ENCODE measurements at regions not wholly inside any gene's neighbourhood (a gene's known extent, or its start where the extent isn't known, plus 50 kb on each side); places are given as distances from the start of the nearest gene placed in this dataset.
A peak's percentile ranks its signal among the peaks of the same experiment; 100 is the strongest.

DNA sequence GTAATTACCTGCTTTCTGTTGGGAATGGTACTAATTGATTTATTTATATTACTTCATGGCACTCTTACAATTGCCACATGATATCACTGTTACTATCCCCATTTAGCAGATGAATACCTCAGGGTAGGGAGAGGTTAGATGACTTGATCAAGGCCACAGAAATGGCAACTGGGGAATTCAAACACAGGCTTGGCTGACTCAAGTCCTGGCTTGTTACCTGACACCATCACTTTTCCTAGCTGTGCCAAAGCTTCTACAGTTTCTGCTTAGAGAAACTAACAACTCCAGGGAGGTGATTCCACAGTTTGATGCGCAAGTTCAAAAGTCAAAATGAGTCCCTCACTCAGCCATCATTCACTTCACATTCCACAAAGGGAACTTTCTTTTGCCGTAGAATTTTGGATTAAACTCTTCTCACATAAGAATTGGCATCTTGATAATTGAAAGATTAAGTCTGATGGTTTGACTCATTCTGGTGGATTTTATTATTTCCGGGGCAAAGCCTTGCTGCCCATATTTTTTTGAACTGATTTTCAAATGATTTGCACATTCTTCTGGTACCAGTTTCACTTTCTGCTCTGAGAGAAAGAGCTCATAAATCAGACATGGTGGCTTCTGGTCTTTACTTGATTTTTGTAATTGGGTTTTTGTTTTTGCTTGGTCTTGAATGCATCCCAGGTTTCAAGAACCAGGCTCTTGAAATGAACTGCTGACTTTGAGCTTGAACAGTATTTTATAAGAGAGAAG lies 656.8 kb downstream of the BCL11A start:
- POLR2A ChIA-PET = no interaction called here
- DNase-seq (no peak), ATAC-seq (ENCODE audit: low read depth) (no peak)
- Mint-ChIP-seq H3K4me1 (peaks cover 5% of the 10 kb centered on the region), H3K4me3 (no peak overlapping the region), H3K27me3 (no peaks in the 10 kb centered on the region), H3K27ac (no peak overlapping the region), H3K9me3 (ENCODE audit: insufficient read depth) (no peaks in the 10 kb centered on the region)
- Histone ChIP-seq H3K27me3 (replicated peaks in 1 of 4; ENCODE audit: control extremely low read depth in 1 of 4, control insufficient read depth in 3 of 4, insufficient read depth in 4 of 4, low read length in 3 of 4) (no peaks in the 10 kb centered on the region), H3K27ac (ENCODE audit: low read length in 2 of 2) (no peak overlapping the region), H3K36me3 (replicated peaks in 1 of 2; ENCODE audit: control extremely low read depth in 1 of 2, control insufficient read depth in 1 of 2, extremely low read depth in 1 of 2, insufficient read depth in 2 of 2, low read length in 1 of 2) (no peaks in the 10 kb centered on the region), H3K9ac (ENCODE audit: low read length) (no peak overlapping the region), H3K4me2 (replicated peaks; ENCODE audit: low read depth, low read length, poor library complexity, severe bottlenecking) (no peak overlapping the region), H4K20me1 (ENCODE audit: control insufficient read depth, insufficient read depth, low read length, poor library complexity, severe bottlenecking) (no peaks in the 10 kb centered on the region), H3K4me1 (ENCODE audit: control insufficient read depth in 2 of 2, insufficient read depth in 2 of 2, low read length in 2 of 2) (peaks cover 0 to 3% of the 10 kb centered on the region in 2 donors), H2AFZ (ENCODE audit: insufficient read depth, low read depth, low read length, poor library complexity, severe bottlenecking) (peak overlapping the region; percentile 20), H3K79me2 (ENCODE audit: control insufficient read depth, insufficient read depth, low read length) (no peaks in the 10 kb centered on the region), H3K9me3 (ENCODE audit: control extremely low read depth in 1 of 3, control insufficient read depth in 2 of 3, insufficient read depth in 1 of 3, low read length in 2 of 3) (no peaks in the 10 kb centered on the region), H3K4me3 (ENCODE audit: control extremely low read depth in 1 of 5, extremely low read depth in 1 of 5, insufficient read depth in 1 of 5, low read depth in 2 of 5, low read length in 4 of 5) (no peak overlapping the region)
- no peak for TF ChIP-seq EZH2 (IDR thresholded peaks at IDR 0.05; ENCODE audit: borderline replicate concordance, insufficient read depth, low read depth, low read length, poor library complexity, severe bottlenecking)
- TF ChIP-seq, protein P1, sequence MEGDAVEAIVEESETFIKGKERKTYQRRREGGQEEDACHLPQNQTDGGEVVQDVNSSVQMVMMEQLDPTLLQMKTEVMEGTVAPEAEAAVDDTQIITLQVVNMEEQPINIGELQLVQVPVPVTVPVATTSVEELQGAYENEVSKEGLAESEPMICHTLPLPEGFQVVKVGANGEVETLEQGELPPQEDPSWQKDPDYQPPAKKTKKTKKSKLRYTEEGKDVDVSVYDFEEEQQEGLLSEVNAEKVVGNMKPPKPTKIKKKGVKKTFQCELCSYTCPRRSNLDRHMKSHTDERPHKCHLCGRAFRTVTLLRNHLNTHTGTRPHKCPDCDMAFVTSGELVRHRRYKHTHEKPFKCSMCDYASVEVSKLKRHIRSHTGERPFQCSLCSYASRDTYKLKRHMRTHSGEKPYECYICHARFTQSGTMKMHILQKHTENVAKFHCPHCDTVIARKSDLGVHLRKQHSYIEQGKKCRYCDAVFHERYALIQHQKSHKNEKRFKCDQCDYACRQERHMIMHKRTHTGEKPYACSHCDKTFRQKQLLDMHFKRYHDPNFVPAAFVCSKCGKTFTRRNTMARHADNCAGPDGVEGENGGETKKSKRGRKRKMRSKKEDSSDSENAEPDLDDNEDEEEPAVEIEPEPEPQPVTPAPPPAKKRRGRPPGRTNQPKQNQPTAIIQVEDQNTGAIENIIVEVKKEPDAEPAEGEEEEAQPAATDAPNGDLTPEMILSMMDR (IDR thresholded peaks at IDR 0.05) = no peak
- intact Hi-C loops (cut with micrococcal nuclease) = no loop called here
- CTCF ChIA-PET = no interaction called here
- 17% methylated on average over 1 of the region's 3 CpGs for WGBS (ENCODE audit: insufficient coverage)

DNA sequence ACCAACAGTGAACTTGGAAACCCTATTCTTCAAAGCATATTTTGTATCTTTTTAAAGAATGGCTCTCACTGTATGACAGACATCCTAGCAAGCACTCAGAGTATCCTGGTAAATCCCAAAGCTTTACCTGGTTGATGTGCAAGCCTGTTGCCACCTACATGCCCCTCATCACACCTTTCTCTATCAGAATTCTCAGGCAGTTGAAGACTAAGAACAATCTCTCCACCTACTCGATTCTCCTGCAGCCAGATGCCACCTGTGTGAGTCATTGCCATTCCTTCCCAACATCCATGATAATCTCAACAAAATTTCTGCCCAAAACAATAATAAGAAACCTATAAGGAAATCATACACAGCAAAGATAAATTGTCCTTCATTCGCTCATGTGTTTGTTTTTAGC lies 659.8 kb downstream of the BCL11A start:
- H3K4me3 Mint-ChIP-seq = no peak overlapping the region
- Histone ChIP-seq H2AFZ (ENCODE audit: insufficient read depth, low read depth, low read length, poor library complexity, severe bottlenecking) (no peak overlapping the region), H3K4me3 (ENCODE audit: control extremely low read depth in 1 of 5, extremely low read depth in 1 of 5, insufficient read depth in 1 of 5, low read depth in 2 of 5, low read length in 4 of 5) (no peak overlapping the region), H3K9me3 (ENCODE audit: control extremely low read depth in 1 of 3, control insufficient read depth in 2 of 3, insufficient read depth in 1 of 3, low read length in 2 of 3) (no peaks in the 10 kb centered on the region), H3K36me3 (replicated peaks in 1 of 2; ENCODE audit: control extremely low read depth in 1 of 2, control insufficient read depth in 1 of 2, extremely low read depth in 1 of 2, insufficient read depth in 2 of 2, low read length in 1 of 2) (no peaks in the 10 kb centered on the region), H3K4me1 (ENCODE audit: control insufficient read depth in 2 of 2, insufficient read depth in 2 of 2, low read length in 2 of 2) (peaks cover 2 to 6% of the 10 kb centered on the region in 2 donors), H3K27ac (ENCODE audit: low read length in 2 of 2) (no peak overlapping the region), H3K79me2 (ENCODE audit: control insufficient read depth, insufficient read depth, low read length) (no peaks in the 10 kb centered on the region), H3K9ac (ENCODE audit: low read length) (no peak overlapping the region), H3K4me2 (replicated peaks; ENCODE audit: low read depth, low read length, poor library complexity, severe bottlenecking) (no peak overlapping the region), H3K27me3 (replicated peaks in 1 of 4; ENCODE audit: control extremely low read depth in 1 of 4, control insufficient read depth in 3 of 4, insufficient read depth in 4 of 4, low read length in 3 of 4) (no peaks in the 10 kb centered on the region), H4K20me1 (ENCODE audit: control insufficient read depth, insufficient read depth, low read length, poor library complexity, severe bottlenecking) (no peaks in the 10 kb centered on the region)
- ATAC-seq (ENCODE audit: low read depth) (no peak), DNase-seq (no peak)
- CTCF ChIA-PET = interaction anchor here (1.1 kb wide), 1 partner anchor 9 kb away, joined by 3 read pairs; no protein-coding TSS in a partner anchor
- H3K27me3 Mint-ChIP-seq = no peaks in the 10 kb centered on the region
- TF ChIP-seq EZH2 (IDR thresholded peaks at IDR 0.05; ENCODE audit: borderline replicate concordance, insufficient read depth, low read depth, low read length, poor library complexity, severe bottlenecking) = no peak
- TF ChIP-seq, protein P1 (IDR thresholded peaks at IDR 0.05) = no peak
- 83% methylated on average over 1 of the region's 2 CpGs for WGBS (ENCODE audit: insufficient coverage)
- intact Hi-C loops (cut with micrococcal nuclease) = no loop called here
- POLR2A ChIA-PET = no interaction called here
- no peaks in the 10 kb centered on the region for H3K9me3 Mint-ChIP-seq (ENCODE audit: insufficient read depth)
- H3K4me1 Mint-ChIP-seq = peaks cover 5% of the 10 kb centered on the region
- H3K27ac Mint-ChIP-seq = no peak overlapping the region
